ENCODE measurements at regions not wholly inside any gene's neighbourhood (a gene's known extent, or its start where the extent isn't known, plus 50 kb on each side); places are given as distances from the start of the nearest gene placed in this dataset.

- no peak for TF ChIP-seq CTCF (IDR thresholded peaks at IDR 0.05; ENCODE audit: extremely low read depth, missing control alignments)
- DNase-seq (ENCODE audit: low spot score), result no peak
Observed at GRCh38 chr16:26247063-26247462, 555.3 kb downstream of the HS3ST4 start.

- no peak for TF ChIP-seq CTCF (IDR thresholded peaks at IDR 0.05; ENCODE audit: extremely low read depth, missing control alignments)
- no peak for DNase-seq (ENCODE audit: low spot score)
Observed at GRCh38 chr16:26252598-26252997, 560.8 kb downstream of the HS3ST4 start.

GRCh38 chr16:26261621-26262020 lies 569.9 kb downstream of the HS3ST4 start:
- no peak for TF ChIP-seq CTCF (IDR thresholded peaks at IDR 0.05; ENCODE audit: extremely low read depth, missing control alignments)
- no peak for DNase-seq (ENCODE audit: low spot score)

GRCh38 chr16:26263406-26263805 lies 571.6 kb downstream of the HS3ST4 start:
- DNase-seq (ENCODE audit: low spot score), result no peak
- TF ChIP-seq CTCF (IDR thresholded peaks at IDR 0.05; ENCODE audit: extremely low read depth, missing control alignments), result no peak

GRCh38 chr16:26267641-26268040 lies 575.9 kb downstream of the HS3ST4 start:
- no peak for DNase-seq (ENCODE audit: low spot score)
- TF ChIP-seq CTCF (IDR thresholded peaks at IDR 0.05; ENCODE audit: extremely low read depth, missing control alignments), result no peak

GRCh38 chr16:26269673-26270072 lies 577.9 kb downstream of the HS3ST4 start:
- no peak for TF ChIP-seq CTCF (IDR thresholded peaks at IDR 0.05; ENCODE audit: extremely low read depth, missing control alignments)
- no peak for DNase-seq (ENCODE audit: low spot score)

- no peak for DNase-seq (ENCODE audit: low spot score)
- no peak for TF ChIP-seq CTCF (IDR thresholded peaks at IDR 0.05; ENCODE audit: extremely low read depth, missing control alignments)
Observed at GRCh38 chr16:26273607-26274006, 581.8 kb downstream of the HS3ST4 start.

Measured in GM20000 (cell line).